ENCODE measurements at regions not wholly inside any gene's neighbourhood (a gene's known extent, or its start where the extent isn't known, plus 50 kb on each side); places are given as distances from the start of the nearest gene placed in this dataset.
"Not testable (repeated sequence)": the region's sequence is repeated elsewhere in the genome, so short reads cannot be mapped to it uniquely, and the experiment has no call there.

- H3K27ac ChIP-seq (ENCODE audit: low read length): no peak overlapping the region
- H3K4me3 ChIP-seq (ENCODE audit: low read length): no peak overlapping the region
- Mint-ChIP-seq H3K4me3 (no peak overlapping the region), H3K27ac (no peak overlapping the region), H3K9me3 (no peaks in the 10 kb centered on the region), H3K4me1 (no peaks in the 10 kb centered on the region), H3K27me3 (ENCODE audit: low read depth in 2 of 2) (peaks cover under 1 to 8% of the 10 kb centered on the region in 2 donors), H3K36me3 (no peaks in the 10 kb centered on the region)
- DNase-seq (no peak), ATAC-seq (no peak)
- 87% methylated on average over 3 of the region's 3 CpGs for WGBS (ENCODE audit: insufficient coverage)
- TF ChIP-seq, protein P1, sequence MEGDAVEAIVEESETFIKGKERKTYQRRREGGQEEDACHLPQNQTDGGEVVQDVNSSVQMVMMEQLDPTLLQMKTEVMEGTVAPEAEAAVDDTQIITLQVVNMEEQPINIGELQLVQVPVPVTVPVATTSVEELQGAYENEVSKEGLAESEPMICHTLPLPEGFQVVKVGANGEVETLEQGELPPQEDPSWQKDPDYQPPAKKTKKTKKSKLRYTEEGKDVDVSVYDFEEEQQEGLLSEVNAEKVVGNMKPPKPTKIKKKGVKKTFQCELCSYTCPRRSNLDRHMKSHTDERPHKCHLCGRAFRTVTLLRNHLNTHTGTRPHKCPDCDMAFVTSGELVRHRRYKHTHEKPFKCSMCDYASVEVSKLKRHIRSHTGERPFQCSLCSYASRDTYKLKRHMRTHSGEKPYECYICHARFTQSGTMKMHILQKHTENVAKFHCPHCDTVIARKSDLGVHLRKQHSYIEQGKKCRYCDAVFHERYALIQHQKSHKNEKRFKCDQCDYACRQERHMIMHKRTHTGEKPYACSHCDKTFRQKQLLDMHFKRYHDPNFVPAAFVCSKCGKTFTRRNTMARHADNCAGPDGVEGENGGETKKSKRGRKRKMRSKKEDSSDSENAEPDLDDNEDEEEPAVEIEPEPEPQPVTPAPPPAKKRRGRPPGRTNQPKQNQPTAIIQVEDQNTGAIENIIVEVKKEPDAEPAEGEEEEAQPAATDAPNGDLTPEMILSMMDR (IDR thresholded peaks at IDR 0.05): no peak
- intact Hi-C loops (cut with micrococcal nuclease): no loop called here
- no peaks in the 10 kb centered on the region for H3K36me3 ChIP-seq (ENCODE audit: control insufficient read depth, insufficient read depth, low read length)
- H3K27me3 ChIP-seq (ENCODE audit: control insufficient read depth, insufficient read depth, low read length): no peaks in the 10 kb centered on the region
- no peaks in the 10 kb centered on the region for H3K9me3 ChIP-seq (ENCODE audit: control insufficient read depth, insufficient read depth, low read length)
- H3K4me1 ChIP-seq (ENCODE audit: control insufficient read depth, insufficient read depth, low read length): no peaks in the 10 kb centered on the region
These were observed 254.4 kb upstream of the PGRMC2 start for GRCh38 chr4:128542047-128542446.

- H3K27ac Mint-ChIP-seq: no peak overlapping the region
- 86% methylated on average over 3 of the region's 3 CpGs for WGBS (ENCODE audit: insufficient coverage)
- no peak overlapping the region for H3K4me3 Mint-ChIP-seq
- TF ChIP-seq, protein P1 (IDR thresholded peaks at IDR 0.05): no peak
- no peak for ATAC-seq
- H3K36me3 Mint-ChIP-seq: no peaks in the 10 kb centered on the region
- Histone ChIP-seq H3K27me3 (ENCODE audit: control insufficient read depth, insufficient read depth, low read length) (no peaks in the 10 kb centered on the region), H3K36me3 (ENCODE audit: control insufficient read depth, insufficient read depth, low read length) (no peaks in the 10 kb centered on the region), H3K27ac (ENCODE audit: low read length) (no peak overlapping the region), H3K4me1 (ENCODE audit: control insufficient read depth, insufficient read depth, low read length) (no peaks in the 10 kb centered on the region), H3K4me3 (ENCODE audit: low read length) (no peak overlapping the region), H3K9me3 (ENCODE audit: control insufficient read depth, insufficient read depth, low read length) (no peaks in the 10 kb centered on the region)
- no peaks in the 10 kb centered on the region for H3K4me1 Mint-ChIP-seq
- no peak for DNase-seq
- H3K9me3 Mint-ChIP-seq: no peaks in the 10 kb centered on the region
- peaks cover 0 to 10% of the 10 kb centered on the region in 2 donors for H3K27me3 Mint-ChIP-seq (ENCODE audit: low read depth in 2 of 2)
- intact Hi-C loops (cut with micrococcal nuclease): no loop called here
These were observed 252.5 kb upstream of the PGRMC2 start for GRCh38 chr4:128540122-128540521.

- Mint-ChIP-seq H3K4me3 (no peak overlapping the region), H3K27ac (no peak overlapping the region), H3K9me3 (no peaks in the 10 kb centered on the region), H3K27me3 (ENCODE audit: low read depth in 2 of 2) (peaks cover 12 to 19% of the 10 kb centered on the region in 2 donors), H3K4me1 (no peaks in the 10 kb centered on the region), H3K36me3 (no peaks in the 10 kb centered on the region)
- WGBS (ENCODE audit: insufficient coverage): 91% methylated on average over 13 of the region's 13 CpGs
- no peaks in the 10 kb centered on the region for H3K9me3 ChIP-seq (ENCODE audit: control insufficient read depth, insufficient read depth, low read length)
- no peaks in the 10 kb centered on the region for H3K36me3 ChIP-seq (ENCODE audit: control insufficient read depth, insufficient read depth, low read length)
- DNase-seq (no peak), ATAC-seq (no peak)
- H3K27me3 ChIP-seq (ENCODE audit: control insufficient read depth, insufficient read depth, low read length): no peaks in the 10 kb centered on the region
- H3K4me3 ChIP-seq (ENCODE audit: low read length): no peak overlapping the region
- H3K4me1 ChIP-seq (ENCODE audit: control insufficient read depth, insufficient read depth, low read length): no peaks in the 10 kb centered on the region
- TF ChIP-seq, protein P1 (IDR thresholded peaks at IDR 0.05): no peak
- intact Hi-C loops (cut with micrococcal nuclease): no loop called here
- H3K27ac ChIP-seq (ENCODE audit: low read length): no peak overlapping the region
These were observed 250.7 kb upstream of the PGRMC2 start for GRCh38 chr4:128538111-128538882.

GRCh38 chr4:128536746-128537145 lies 249.1 kb upstream of the PGRMC2 start:
- Mint-ChIP-seq H3K9me3 (no peaks in the 10 kb centered on the region), H3K36me3 (no peaks in the 10 kb centered on the region), H3K4me3 (no peak overlapping the region), H3K27me3 (ENCODE audit: low read depth in 2 of 2) (peaks cover 17 to 23% of the 10 kb centered on the region in 2 donors), H3K27ac (no peak overlapping the region), H3K4me1 (no peaks in the 10 kb centered on the region)
- intact Hi-C loops (cut with micrococcal nuclease): no loop called here
- Histone ChIP-seq H3K27me3 (ENCODE audit: control insufficient read depth, insufficient read depth, low read length) (no peaks in the 10 kb centered on the region), H3K36me3 (ENCODE audit: control insufficient read depth, insufficient read depth, low read length) (no peaks in the 10 kb centered on the region), H3K27ac (ENCODE audit: low read length) (no peak overlapping the region), H3K4me1 (ENCODE audit: control insufficient read depth, insufficient read depth, low read length) (no peaks in the 10 kb centered on the region), H3K9me3 (ENCODE audit: control insufficient read depth, insufficient read depth, low read length) (no peaks in the 10 kb centered on the region), H3K4me3 (ENCODE audit: low read length) (no peak overlapping the region)
- WGBS (ENCODE audit: insufficient coverage): 90% methylated on average over 1 of the region's 1 CpG
- ATAC-seq: no peak
- no peak for DNase-seq
- TF ChIP-seq, protein P1 (IDR thresholded peaks at IDR 0.05): no peak

DNA sequence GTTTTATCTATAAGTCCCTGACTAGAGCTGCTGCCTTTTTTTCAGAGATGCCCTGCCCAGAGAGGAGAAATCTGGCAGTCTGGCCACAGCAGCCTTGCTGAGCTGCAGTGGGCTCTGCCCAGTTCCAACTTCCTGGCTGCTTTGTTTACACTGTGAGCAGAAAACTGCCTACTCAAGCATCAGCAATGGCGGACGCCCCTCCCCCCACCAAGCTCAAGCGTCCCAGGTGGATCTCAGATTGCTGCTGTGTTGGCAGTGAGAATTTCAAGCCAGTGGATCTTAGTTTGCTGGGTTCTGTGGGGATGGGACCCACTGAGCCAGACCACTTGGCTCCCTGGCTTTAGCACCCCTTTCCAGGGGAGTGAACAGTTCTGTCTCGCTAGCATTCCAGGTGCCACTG lies 247.9 kb upstream of the PGRMC2 start:
- WGBS (ENCODE audit: insufficient coverage): 83% methylated on average over 2 of the region's 4 CpGs
- H3K4me1 Mint-ChIP-seq: not testable (repeated sequence)

More for the DNA sequence above, 247.9 kb upstream of the PGRMC2 start:
- H3K4me3 ChIP-seq (ENCODE audit: low read length); H3K4me3 Mint-ChIP-seq; H3K27ac Mint-ChIP-seq; H3K9me3 Mint-ChIP-seq; H3K27ac ChIP-seq (ENCODE audit: low read length); ATAC-seq; H3K4me1 ChIP-seq (ENCODE audit: control insufficient read depth, insufficient read depth, low read length); H3K36me3 Mint-ChIP-seq; intact Hi-C loops (cut with micrococcal nuclease); DNase-seq; H3K36me3 ChIP-seq (ENCODE audit: control insufficient read depth, insufficient read depth, low read length); H3K27me3 ChIP-seq (ENCODE audit: control insufficient read depth, insufficient read depth, low read length); H3K9me3 ChIP-seq (ENCODE audit: control insufficient read depth, insufficient read depth, low read length): not testable (repeated sequence)
- peaks cover 17 to 25% of the 10 kb centered on the region in 2 donors for H3K27me3 Mint-ChIP-seq (ENCODE audit: low read depth in 2 of 2)
